NOMO-1 (cell line): ENCODE measurements at regions not wholly inside any gene's neighbourhood (a gene's known extent, or its start where the extent isn't known, plus 50 kb on each side); places are given as distances from the start of the nearest gene placed in this dataset.

Source experiments
- DNase-seq, 2 experiments: peaks; one replicate each; lab custom pipeline; 2025; ENCODE audit not compliant: unreplicated experiment in 2 of 2; lab: John Stamatoyannopoulos, UW

GRCh38 chr5:113897748-113898147 lies 384.3 kb downstream of the YTHDC2 start:
- DNase-seq: no peak

- DNase-seq: no peak
Measured at GRCh38 chr5:113900141-113900540, 386.6 kb downstream of the YTHDC2 start.

GRCh38 chr5:113900816-113901215 lies 387.3 kb downstream of the YTHDC2 start:
- DNase-seq: no peak

- no peak for DNase-seq
Measured at GRCh38 chr5:113901718-113902117, 388.2 kb downstream of the YTHDC2 start.

GRCh38 chr5:113902917-113903660 lies 389.6 kb downstream of the YTHDC2 start:
- no peak for DNase-seq

GRCh38 chr5:113909782-113910181 lies 396.3 kb downstream of the YTHDC2 start:
- no peak for DNase-seq

- DNase-seq: no peak
Measured at GRCh38 chr5:113917997-113918396, 404.5 kb downstream of the YTHDC2 start.

GRCh38 chr5:113922343-113922742 lies 408.8 kb downstream of the YTHDC2 start:
- no peak for DNase-seq

- no peak for DNase-seq
Measured at GRCh38 chr5:113935453-113935852, 422.0 kb downstream of the YTHDC2 start.

GRCh38 chr5:113937301-113937700 lies 423.8 kb downstream of the YTHDC2 start:
- DNase-seq: no peak

GRCh38 chr5:113939988-113940387 lies 421.9 kb upstream of the KCNN2 start:
- no peak for DNase-seq

- DNase-seq: no peak
Measured at GRCh38 chr5:113950186-113950585, 411.7 kb upstream of the KCNN2 start.

GRCh38 chr5:113965225-113965624 lies 396.6 kb upstream of the KCNN2 start:
- no peak for DNase-seq

GRCh38 chr5:113969901-113970300 lies 392.0 kb upstream of the KCNN2 start:
- no peak for DNase-seq

- DNase-seq: no peak
Measured at GRCh38 chr5:113971454-113971853, 390.4 kb upstream of the KCNN2 start.

- no peak for DNase-seq
Measured at GRCh38 chr5:113974976-113975375, 386.9 kb upstream of the KCNN2 start.

- no peak for DNase-seq
Measured at GRCh38 chr5:113984928-113985327, 376.9 kb upstream of the KCNN2 start.

- no peak for DNase-seq
Measured at GRCh38 chr5:113985505-113985904, 376.4 kb upstream of the KCNN2 start.

- no peak for DNase-seq
Measured at GRCh38 chr5:113989278-113989912, 372.5 kb upstream of the KCNN2 start.

- no peak for DNase-seq
Measured at GRCh38 chr5:113989913-113990305, 372.0 kb upstream of the KCNN2 start.

GRCh38 chr5:114001076-114001475 lies 360.8 kb upstream of the KCNN2 start:
- no peak for DNase-seq

- no peak for DNase-seq
Measured at GRCh38 chr5:114006582-114006981, 355.3 kb upstream of the KCNN2 start.
